ENCODE measurements at regions not wholly inside any gene's neighbourhood (a gene's known extent, or its start where the extent isn't known, plus 50 kb on each side); places are given as distances from the start of the nearest gene placed in this dataset.

GRCh38 chr10:129151281-129151680 is 315.8 kb upstream of the MGMT start:
- Mint-ChIP-seq H3K36me3 (peaks cover 0 to 9% (median 5%) of the 10 kb centered on the region in 3 donors), H3K27me3 (peaks cover 0 to 9% (median under 1%) of the 10 kb centered on the region in 5 donors), H3K9me3 (peaks cover 0 to 17% (median 8%) of the 10 kb centered on the region in 9 donors), H3K27ac (no peak overlapping the region), H3K4me1 (peaks cover 0 to 3% (median 0%) of the 10 kb centered on the region in 4 donors), H3K4me3 (no peak overlapping the region)
- POLR2A ChIA-PET = no interaction called here
- ATAC-seq (no peak), DNase-seq (no peak)

- H3K27me3 Mint-ChIP-seq = peaks cover 0 to 4% (median 0%) of the 10 kb centered on the region in 5 donors
- no peak overlapping the region for H3K4me3 Mint-ChIP-seq
- peaks cover 0 to 4% (median 1%) of the 10 kb centered on the region in 4 donors for H3K4me1 Mint-ChIP-seq
- H3K27ac Mint-ChIP-seq = no peak overlapping the region
- H3K9me3 Mint-ChIP-seq = peaks cover 0 to 31% (median 9%) of the 10 kb centered on the region in 9 donors
- H3K36me3 Mint-ChIP-seq = peaks cover 0 to 9% (median 5%) of the 10 kb centered on the region in 3 donors
- POLR2A ChIA-PET = no interaction called here
- ATAC-seq (no peak), DNase-seq (no peak)
Observed at GRCh38 chr10:129156406-129156805, 310.6 kb upstream of the MGMT start.

- no peak for ATAC-seq
- no peak overlapping the region for H3K27ac Mint-ChIP-seq
- POLR2A ChIA-PET = no interaction called here
Observed at GRCh38 chr10:129157185-129157584, 309.9 kb upstream of the MGMT start.

GRCh38 chr10:129161150-129161549 is 305.9 kb upstream of the MGMT start:
- Mint-ChIP-seq H3K9me3 (peaks cover 0 to 16% (median 2%) of the 10 kb centered on the region in 9 donors), H3K36me3 (peaks cover 0 to 3% (median 0%) of the 10 kb centered on the region in 3 donors), H3K27me3 (peaks cover 0 to 6% (median 0%) of the 10 kb centered on the region in 5 donors), H3K27ac (no peak overlapping the region), H3K4me1 (peaks cover 0 to 10% (median 5%) of the 10 kb centered on the region in 4 donors), H3K4me3 (no peak overlapping the region)
- DNase-seq = no peak
- no peak for ATAC-seq
- POLR2A ChIA-PET = interaction anchor here (1.0 kb wide), 1 partner anchor 19 kb away, joined by 3 read pairs; no protein-coding TSS in a partner anchor

More at GRCh38 chr10:129157185-129157584, 309.9 kb upstream of the MGMT start:
- Mint-ChIP-seq H3K9me3 (peaks cover 0 to 31% (median 9%) of the 10 kb centered on the region in 9 donors), H3K4me3 (no peak overlapping the region), H3K4me1 (peaks cover 0 to 6% (median 1%) of the 10 kb centered on the region in 4 donors), H3K27me3 (peaks cover 0 to 4% (median 0%) of the 10 kb centered on the region in 5 donors), H3K36me3 (peaks cover 0 to 9% (median 5%) of the 10 kb centered on the region in 3 donors)
- no peak for DNase-seq

- Mint-ChIP-seq H3K9me3 (peaks cover 0 to 6% (median 0%) of the 10 kb centered on the region in 9 donors), H3K27ac (no peak overlapping the region), H3K4me1 (peaks cover 0 to 10% (median 6%) of the 10 kb centered on the region in 4 donors), H3K27me3 (peaks cover 0 to 3% (median 0%) of the 10 kb centered on the region in 5 donors), H3K4me3 (no peak overlapping the region), H3K36me3 (peaks cover 0 to 3% (median 0%) of the 10 kb centered on the region in 3 donors)
- DNase-seq (no peak), ATAC-seq (no peak)
- POLR2A ChIA-PET = no interaction called here
Observed at GRCh38 chr10:129163531-129163930, 303.5 kb upstream of the MGMT start.

- Mint-ChIP-seq H3K27ac (no peak overlapping the region), H3K27me3 (peaks cover 0 to 3% (median 0%) of the 10 kb centered on the region in 5 donors), H3K4me3 (no peak overlapping the region), H3K36me3 (peaks cover 0 to 3% (median 0%) of the 10 kb centered on the region in 3 donors), H3K4me1 (peaks cover 0 to 10% (median 6%) of the 10 kb centered on the region in 4 donors), H3K9me3 (peaks cover 0 to 1% (median 0%) of the 10 kb centered on the region in 9 donors)
- DNase-seq = no peak
- ATAC-seq = no peak
- POLR2A ChIA-PET = no interaction called here
Observed at GRCh38 chr10:129165076-129165720, 301.8 kb upstream of the MGMT start.

GRCh38 chr10:129165770-129166169 is 301.3 kb upstream of the MGMT start:
- H3K4me3 Mint-ChIP-seq = no peak overlapping the region
- DNase-seq (no peak), ATAC-seq (no peak)
- H3K9me3 Mint-ChIP-seq = peaks cover 0 to 1% (median 0%) of the 10 kb centered on the region in 9 donors
- peak overlapping the region in 1 of 10 donors; percentile 59 for H3K27ac Mint-ChIP-seq
- POLR2A ChIA-PET = no interaction called here
- peaks cover 0 to 3% (median 0%) of the 10 kb centered on the region in 3 donors for H3K36me3 Mint-ChIP-seq
- peaks cover 0 to 3% (median 0%) of the 10 kb centered on the region in 5 donors for H3K27me3 Mint-ChIP-seq
- peaks cover 0 to 11% (median 6%) of the 10 kb centered on the region in 4 donors for H3K4me1 Mint-ChIP-seq

- H3K36me3 Mint-ChIP-seq = no peaks in the 10 kb centered on the region
- peaks cover 0 to 2% (median 0%) of the 10 kb centered on the region in 5 donors for H3K27me3 Mint-ChIP-seq
- peaks cover 0 to 1% (median 0%) of the 10 kb centered on the region in 9 donors for H3K9me3 Mint-ChIP-seq
- POLR2A ChIA-PET = no interaction called here
- no peak overlapping the region for H3K4me3 Mint-ChIP-seq
- DNase-seq (no peak), ATAC-seq (no peak)
- H3K4me1 Mint-ChIP-seq = peaks cover 0 to 9% (median 7%) of the 10 kb centered on the region in 4 donors
- peak overlapping the region in 1 of 10 donors; percentile 5 for H3K27ac Mint-ChIP-seq
Observed at GRCh38 chr10:129168660-129169059, 298.4 kb upstream of the MGMT start.

- DNase-seq (no peak), ATAC-seq (no peak)
- Mint-ChIP-seq H3K4me3 (no peak overlapping the region), H3K9me3 (peaks cover 0 to 1% (median 0%) of the 10 kb centered on the region in 9 donors), H3K36me3 (no peaks in the 10 kb centered on the region), H3K4me1 (peaks cover 0 to 9% (median 7%) of the 10 kb centered on the region in 4 donors), H3K27me3 (peaks cover 0 to 2% (median 0%) of the 10 kb centered on the region in 5 donors), H3K27ac (no peak overlapping the region)
- POLR2A ChIA-PET = no interaction called here
Observed at GRCh38 chr10:129169115-129169514, 297.9 kb upstream of the MGMT start.

GRCh38 chr10:129170812-129171211 is 296.2 kb upstream of the MGMT start:
- no peak for DNase-seq
- H3K4me1 Mint-ChIP-seq = peaks cover 0 to 6% (median 4%) of the 10 kb centered on the region in 4 donors
- H3K4me3 Mint-ChIP-seq = no peak overlapping the region
- H3K9me3 Mint-ChIP-seq = no peaks in the 10 kb centered on the region
- H3K36me3 Mint-ChIP-seq = no peaks in the 10 kb centered on the region
- peaks cover 0 to 6% (median 1%) of the 10 kb centered on the region in 5 donors for H3K27me3 Mint-ChIP-seq
- no peak for ATAC-seq
- no peak overlapping the region for H3K27ac Mint-ChIP-seq
- POLR2A ChIA-PET = interaction anchor here (0.7 kb wide), 1 partner anchor 178 kb away, joined by 3 read pairs; no protein-coding TSS in a partner anchor

- Mint-ChIP-seq H3K9me3 (no peaks in the 10 kb centered on the region), H3K4me1 (peaks cover 0 to 4% (median 1%) of the 10 kb centered on the region in 4 donors), H3K36me3 (no peaks in the 10 kb centered on the region), H3K4me3 (no peak overlapping the region), H3K27me3 (peaks cover 0 to 6% (median 0%) of the 10 kb centered on the region in 5 donors), H3K27ac (no peak overlapping the region)
- DNase-seq (no peak), ATAC-seq (no peak)
- POLR2A ChIA-PET = no interaction called here
Observed at GRCh38 chr10:129171812-129172211, 295.2 kb upstream of the MGMT start.

- peaks cover 0 to 18% (median 0%) of the 10 kb centered on the region in 5 donors for H3K27me3 Mint-ChIP-seq
- peak overlapping the region in 5 of 10 donors; percentile 2 to 79 (median 26) for H3K27ac Mint-ChIP-seq
- POLR2A ChIA-PET = no interaction called here
Observed at GRCh38 chr10:129174232-129175014, 292.6 kb upstream of the MGMT start.

More at GRCh38 chr10:129174232-129175014, 292.6 kb upstream of the MGMT start:
- Mint-ChIP-seq H3K36me3 (no peaks in the 10 kb centered on the region), H3K9me3 (no peaks in the 10 kb centered on the region), H3K4me3 (no peak overlapping the region), H3K4me1 (peaks cover 0 to 4% (median 1%) of the 10 kb centered on the region in 4 donors)
- ATAC-seq (no peak), DNase-seq (no peak)
